CD4-positive, alpha-beta memory T cell (primary cell): ENCODE measurements at regions not wholly inside any gene's neighbourhood (a gene's known extent, or its start where the extent isn't known, plus 50 kb on each side); places are given as distances from the start of the nearest gene placed in this dataset.

Experiments
- CTCF ChIA-PET: fragments of 350-600 bp; sonication (Branson Sonifier 250); formaldehyde crosslinking; loops from one replicate; lab custom pipeline; 2021; ENCODE audit warnings: inconsistent platforms; ENCODE audit not compliant: partially characterized antibody; lab: Charles Lee
- POLR2A ChIA-PET: fragments of 350-600 bp; sonication (Branson Sonifier 250); formaldehyde crosslinking; loops from one replicate; lab custom pipeline; 2021; ENCODE audit not compliant: partially characterized antibody; lab: Charles Lee
- DNase-seq, 5 donors: peaks; one replicate each; pipeline versions ENCODE4 v3.0.0 to v3.0.0-alpha.2; 2020 to 2022; ENCODE audit warnings: mixed read lengths in 1 of 5
- H3K27ac ChIP-seq: one replicate; pipeline ENCODE4 v1.7.0; 2013; ENCODE audit warnings: low read depth, low read length
- H3K27me3 ChIP-seq: 2 replicates; pipeline ENCODE4 v1.7.0; 2013; ENCODE audit warnings: mild to moderate bottlenecking, low read length, moderate library complexity; ENCODE audit not compliant: insufficient read depth
- H3K36me3 ChIP-seq: 2 replicates; pipeline ENCODE4 v1.7.0; 2013; ENCODE audit warnings: mild to moderate bottlenecking, low read length, moderate library complexity; ENCODE audit not compliant: insufficient read depth
- H3K4me1 ChIP-seq: 2 replicates; pipeline ENCODE4 v1.7.0; 2013; ENCODE audit warnings: mild to moderate bottlenecking, low read length, moderate library complexity; ENCODE audit not compliant: insufficient read depth
- H3K4me3 ChIP-seq, 2 donors: one replicate each; pipeline ENCODE4 v1.7.0; 2013; ENCODE audit warnings: low read length in 2 of 2, mild to moderate bottlenecking in 1 of 2
- H3K9me3 ChIP-seq, 2 donors: one replicate each; pipeline ENCODE4 v1.7.0; 2013; ENCODE audit warnings: low read length in 2 of 2, control low read depth in 1 of 2; ENCODE audit not compliant: control insufficient read depth in 1 of 2
- H3K27ac Mint-ChIP-seq, 7 donors: one replicate each; pipeline ENCODE4 v1.8.0; 2020 to 2021; ENCODE audit warnings: mixed read lengths in 7 of 7, mild to moderate bottlenecking in 6 of 7, inconsistent platforms in 3 of 7, moderate library complexity in 3 of 7
- H3K27me3 Mint-ChIP-seq, 2 donors: one replicate each; pipeline ENCODE4 v1.8.0; 2020 to 2021; ENCODE audit warnings: mixed read lengths in 2 of 2
- H3K36me3 Mint-ChIP-seq, 2 donors: one replicate each; pipeline ENCODE4 v1.8.0; 2020 to 2021; ENCODE audit warnings: mixed read lengths in 2 of 2, inconsistent platforms in 1 of 2, mild to moderate bottlenecking in 1 of 2
- H3K4me1 Mint-ChIP-seq, 4 donors: one replicate each; pipeline ENCODE4 v1.8.0; 2020 to 2021; ENCODE audit warnings: mixed read lengths in 4 of 4, mild to moderate bottlenecking in 1 of 4
- H3K4me3 Mint-ChIP-seq, 8 donors: one replicate each; pipeline ENCODE4 v1.8.0; 2020 to 2021; ENCODE audit warnings: mixed read lengths in 8 of 8, mild to moderate bottlenecking in 7 of 8, moderate library complexity in 6 of 8, inconsistent platforms in 3 of 8
- H3K9me3 Mint-ChIP-seq, 8 donors: one replicate each; pipeline ENCODE4 v1.8.0; 2020 to 2021; ENCODE audit warnings: mixed read lengths in 8 of 8, mild to moderate bottlenecking in 5 of 8, inconsistent platforms in 3 of 8, moderate library complexity in 1 of 8
- intact Hi-C: fragments of 100-400 bp; cut with micrococcal nuclease; formaldehyde crosslinking; loops from one replicate; pipeline ENCODE4 v1.15.1; 2023

- no peaks in the 10 kb centered on the region for H3K4me1 Mint-ChIP-seq
- Histone ChIP-seq H3K4me1 (no peaks in the 10 kb centered on the region), H3K36me3 (no peaks in the 10 kb centered on the region), H3K27me3 (no peaks in the 10 kb centered on the region), H3K27ac (no peak overlapping the region), H3K4me3 (no peak overlapping the region), H3K9me3 (no peaks in the 10 kb centered on the region)
- no peak overlapping the region for H3K27ac Mint-ChIP-seq
- no peaks in the 10 kb centered on the region for H3K36me3 Mint-ChIP-seq
- intact Hi-C loops: no loop called here
- H3K9me3 Mint-ChIP-seq: no peaks in the 10 kb centered on the region
- DNase-seq: no peak
- ChIA-PET CTCF (no interaction called here), POLR2A (no interaction called here)
- no peak overlapping the region for H3K4me3 Mint-ChIP-seq
- peaks cover under 1 to 4% of the 10 kb centered on the region in 2 donors for H3K27me3 Mint-ChIP-seq
Measured at GRCh38 chr9:77084094-77084493, 64.6 kb downstream of the FOXB2 start.

DNA sequence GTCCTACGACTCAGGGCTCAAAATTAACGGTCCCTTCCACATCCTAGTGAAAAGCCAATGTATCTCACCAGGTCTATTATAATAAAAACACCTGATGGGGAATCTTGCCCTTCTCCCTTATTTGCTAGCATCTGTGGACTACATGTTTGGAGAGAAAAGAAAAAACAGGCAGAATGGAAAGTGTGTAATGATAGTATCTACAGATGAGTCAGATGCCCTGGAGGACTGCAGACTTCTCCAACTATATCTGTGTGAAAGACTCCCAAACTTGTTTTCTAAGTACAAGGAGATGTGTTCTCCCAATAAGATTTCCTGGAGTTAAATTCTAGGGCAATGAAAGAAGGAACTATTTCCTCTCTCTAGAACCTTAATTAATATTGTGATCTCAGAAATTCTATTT is 66.0 kb downstream of the FOXB2 start:
- no peaks in the 10 kb centered on the region for H3K9me3 ChIP-seq
- Mint-ChIP-seq H3K9me3 (no peaks in the 10 kb centered on the region), H3K4me3 (no peak overlapping the region), H3K27me3 (peaks cover under 1 to 2% of the 10 kb centered on the region in 2 donors), H3K36me3 (no peaks in the 10 kb centered on the region), H3K4me1 (no peaks in the 10 kb centered on the region), H3K27ac (no peak overlapping the region)
- DNase-seq: no peak
- no peak overlapping the region for H3K4me3 ChIP-seq
- no peaks in the 10 kb centered on the region for H3K27me3 ChIP-seq
- H3K4me1 ChIP-seq: no peaks in the 10 kb centered on the region
- ChIA-PET CTCF (no interaction called here), POLR2A (no interaction called here)
- intact Hi-C loops: no loop called here
- no peaks in the 10 kb centered on the region for H3K36me3 ChIP-seq
- no peak overlapping the region for H3K27ac ChIP-seq

DNA sequence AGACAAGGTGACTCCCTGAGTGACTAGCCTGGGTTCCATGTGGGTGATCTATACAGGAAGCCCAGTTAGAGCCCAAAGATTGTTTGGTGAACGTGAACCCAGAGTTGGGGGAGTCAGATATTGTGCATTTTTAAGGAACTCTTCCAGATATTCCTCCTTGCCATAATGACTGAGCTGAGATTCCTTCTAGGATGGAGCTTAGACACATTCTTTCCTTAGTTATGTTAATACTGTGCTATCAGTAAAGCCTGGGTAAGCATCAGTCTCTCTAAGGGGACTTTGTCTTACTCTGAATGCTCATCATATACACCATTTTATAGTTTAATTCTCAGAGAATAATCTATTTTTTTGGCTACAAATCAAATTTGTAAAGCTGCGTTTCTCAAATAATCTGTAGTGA is 68.1 kb downstream of the FOXB2 start:
- no peaks in the 10 kb centered on the region for H3K27me3 ChIP-seq
- no peak overlapping the region for H3K4me3 ChIP-seq
- Mint-ChIP-seq H3K36me3 (no peaks in the 10 kb centered on the region), H3K4me1 (no peaks in the 10 kb centered on the region), H3K27ac (no peak overlapping the region), H3K27me3 (peaks cover 5 to 7% of the 10 kb centered on the region in 2 donors), H3K4me3 (no peak overlapping the region), H3K9me3 (peaks cover 0 to 5% (median 0%) of the 10 kb centered on the region in 8 donors)
- no peaks in the 10 kb centered on the region for H3K36me3 ChIP-seq
- H3K27ac ChIP-seq: no peak overlapping the region
- intact Hi-C loops: no loop called here
- no peak for DNase-seq
- no peaks in the 10 kb centered on the region for H3K4me1 ChIP-seq
- H3K9me3 ChIP-seq: no peaks in the 10 kb centered on the region
- ChIA-PET CTCF (no interaction called here), POLR2A (no interaction called here)

- H3K9me3 ChIP-seq: no peaks in the 10 kb centered on the region
- CTCF ChIA-PET: no interaction called here
Measured at GRCh38 chr9:77092536-77092935, 73.1 kb downstream of the FOXB2 start.

GRCh38 chr9:77094150-77094549 is 74.7 kb downstream of the FOXB2 start:
- Mint-ChIP-seq H3K9me3 (peaks cover 0 to 5% (median 0%) of the 10 kb centered on the region in 8 donors), H3K27me3 (peaks cover 9 to 15% of the 10 kb centered on the region in 2 donors), H3K36me3 (no peaks in the 10 kb centered on the region), H3K4me3 (no peak overlapping the region), H3K27ac (no peak overlapping the region), H3K4me1 (no peaks in the 10 kb centered on the region)
- Histone ChIP-seq H3K4me3 (no peak overlapping the region), H3K9me3 (no peaks in the 10 kb centered on the region), H3K4me1 (no peaks in the 10 kb centered on the region), H3K27me3 (no peaks in the 10 kb centered on the region), H3K27ac (no peak overlapping the region), H3K36me3 (no peaks in the 10 kb centered on the region)
- ChIA-PET CTCF (no interaction called here), POLR2A (no interaction called here)
- no peak for DNase-seq
- intact Hi-C loops: no loop called here

More at GRCh38 chr9:77092536-77092935, 73.1 kb downstream of the FOXB2 start:
- Mint-ChIP-seq H3K36me3 (no peaks in the 10 kb centered on the region), H3K27me3 (peaks cover 8 to 9% of the 10 kb centered on the region in 2 donors), H3K9me3 (peaks cover 0 to 5% (median 0%) of the 10 kb centered on the region in 8 donors), H3K4me1 (no peaks in the 10 kb centered on the region), H3K4me3 (no peak overlapping the region), H3K27ac (no peak overlapping the region)
- POLR2A ChIA-PET: no interaction called here
- Histone ChIP-seq H3K36me3 (no peaks in the 10 kb centered on the region), H3K4me1 (no peaks in the 10 kb centered on the region), H3K4me3 (no peak overlapping the region), H3K27ac (no peak overlapping the region), H3K27me3 (no peaks in the 10 kb centered on the region)
- no peak for DNase-seq
- intact Hi-C loops: no loop called here

GRCh38 chr9:77097335-77097734 is 77.9 kb downstream of the FOXB2 start:
- Histone ChIP-seq H3K27me3 (no peaks in the 10 kb centered on the region), H3K9me3 (no peaks in the 10 kb centered on the region), H3K4me1 (no peaks in the 10 kb centered on the region), H3K36me3 (no peaks in the 10 kb centered on the region), H3K27ac (no peak overlapping the region), H3K4me3 (no peak overlapping the region)
- DNase-seq: no peak
- Mint-ChIP-seq H3K27ac (no peak overlapping the region), H3K36me3 (no peaks in the 10 kb centered on the region), H3K9me3 (peaks cover 0 to 4% (median 0%) of the 10 kb centered on the region in 8 donors), H3K27me3 (peaks cover 6 to 10% of the 10 kb centered on the region in 2 donors), H3K4me1 (no peaks in the 10 kb centered on the region), H3K4me3 (no peak overlapping the region)
- CTCF ChIA-PET: no interaction called here
- POLR2A ChIA-PET: no interaction called here
- intact Hi-C loops: no loop called here

- no peaks in the 10 kb centered on the region for H3K4me1 Mint-ChIP-seq
- no peak for DNase-seq
- no peak overlapping the region for H3K4me3 ChIP-seq
- H3K27ac Mint-ChIP-seq: no peak overlapping the region
- intact Hi-C loops: no loop called here
- H3K36me3 Mint-ChIP-seq: no peaks in the 10 kb centered on the region
- ChIA-PET CTCF (no interaction called here), POLR2A (no interaction called here)
- H3K27ac ChIP-seq: no peak overlapping the region
- H3K27me3 ChIP-seq: no peaks in the 10 kb centered on the region
- H3K9me3 Mint-ChIP-seq: peaks cover 0 to 10% (median 3%) of the 10 kb centered on the region in 8 donors
- H3K36me3 ChIP-seq: no peaks in the 10 kb centered on the region
- no peak overlapping the region for H3K4me3 Mint-ChIP-seq
- H3K27me3 Mint-ChIP-seq: peaks cover 4 to 9% of the 10 kb centered on the region in 2 donors
- H3K4me1 ChIP-seq: no peaks in the 10 kb centered on the region
- H3K9me3 ChIP-seq: no peaks in the 10 kb centered on the region
Measured at GRCh38 chr9:77099388-77099787, 77.9 kb upstream of the VPS13A start.

DNA sequence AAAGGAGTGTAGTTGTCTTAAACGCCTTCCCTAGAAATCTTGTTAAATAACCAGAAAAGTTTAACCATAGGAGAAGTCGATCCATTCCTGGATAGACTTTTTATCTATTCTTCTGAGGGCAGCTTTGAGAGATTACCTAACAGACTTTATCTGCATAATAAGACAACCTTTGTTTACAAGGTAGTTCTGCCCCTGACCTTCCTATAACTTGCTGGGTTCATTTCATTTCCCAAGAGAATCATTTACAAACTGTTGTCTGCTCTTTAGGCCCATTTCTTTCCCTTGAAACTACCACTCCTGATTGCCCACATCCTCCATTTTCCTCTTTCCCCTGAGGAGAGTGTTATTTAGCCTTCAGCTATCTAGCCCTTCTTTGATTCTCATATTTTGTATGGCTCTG is 65.9 kb upstream of the VPS13A start:
- Histone ChIP-seq H3K36me3 (no peaks in the 10 kb centered on the region), H3K27me3 (no peaks in the 10 kb centered on the region), H3K4me3 (no peak overlapping the region), H3K9me3 (no peaks in the 10 kb centered on the region), H3K4me1 (no peaks in the 10 kb centered on the region), H3K27ac (no peak overlapping the region)
- Mint-ChIP-seq H3K9me3 (peaks cover 0 to 7% (median 0%) of the 10 kb centered on the region in 8 donors), H3K4me3 (no peak overlapping the region), H3K4me1 (no peaks in the 10 kb centered on the region), H3K27ac (no peak overlapping the region), H3K27me3 (peaks cover 1 to 6% of the 10 kb centered on the region in 2 donors), H3K36me3 (no peaks in the 10 kb centered on the region)
- DNase-seq: no peak
- intact Hi-C loops: no loop called here
- CTCF ChIA-PET: no interaction called here
- POLR2A ChIA-PET: no interaction called here
